ENCODE measurements at regions not wholly inside any gene's neighbourhood (a gene's known extent, or its start where the extent isn't known, plus 50 kb on each side); places are given as distances from the start of the nearest gene placed in this dataset.

DNA sequence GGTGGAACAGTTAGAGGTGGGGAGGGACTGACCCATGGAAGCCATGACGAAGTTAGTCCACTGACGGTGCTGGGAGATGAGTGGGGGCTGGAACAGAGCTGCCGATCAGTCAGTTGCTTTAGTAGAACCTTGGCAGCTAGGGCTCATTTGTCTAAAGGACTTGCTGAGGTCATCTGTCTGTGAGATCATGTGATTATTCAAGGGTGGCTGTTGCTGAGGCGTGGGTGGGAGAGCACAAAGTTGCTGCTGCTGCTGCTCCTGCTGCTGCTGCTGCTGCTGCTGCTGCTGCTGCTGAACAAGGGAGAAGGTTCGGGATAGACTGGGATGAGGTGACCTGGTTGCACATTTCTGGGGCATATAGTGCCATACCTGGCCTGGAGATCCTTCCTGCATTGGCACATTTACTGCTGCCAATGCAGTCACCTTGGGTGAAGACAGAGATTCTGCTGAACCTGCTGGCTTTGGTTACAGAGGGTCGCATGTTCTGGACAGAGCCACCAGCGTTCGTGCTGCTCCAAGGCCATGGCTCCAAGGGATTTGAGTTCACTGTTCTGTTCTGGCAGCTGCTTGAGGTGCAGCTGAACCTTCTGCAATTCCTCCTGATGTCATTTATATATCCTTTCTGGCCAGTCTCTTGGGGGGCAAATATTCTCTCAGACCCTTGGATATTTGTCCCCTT, 840.5 kb downstream of the HACE1 start (continued):
- no peak for TF ChIP-seq RBBP5 (IDR thresholded peaks at IDR 0.05; ENCODE audit: borderline replicate concordance, low read depth, low read length)

All from H1 (cell line).